GM19397 (cell line): ENCODE measurements at regions not wholly inside any gene's neighbourhood (a gene's known extent, or its start where the extent isn't known, plus 50 kb on each side); places are given as distances from the start of the nearest gene placed in this dataset.
"Not testable (repeated sequence)": the region's sequence is repeated elsewhere in the genome, so short reads cannot be mapped to it uniquely, and the experiment has no call there.

ENCODE experiments used
- ATAC-seq: cut with Tn5 transposase; IDR thresholded peaks from one replicate; pipeline ENCODE4 v1.9.1; 2021; ENCODE audit warnings: mild to moderate bottlenecking, moderate library complexity; ENCODE audit not compliant: unreplicated experiment

DNA sequence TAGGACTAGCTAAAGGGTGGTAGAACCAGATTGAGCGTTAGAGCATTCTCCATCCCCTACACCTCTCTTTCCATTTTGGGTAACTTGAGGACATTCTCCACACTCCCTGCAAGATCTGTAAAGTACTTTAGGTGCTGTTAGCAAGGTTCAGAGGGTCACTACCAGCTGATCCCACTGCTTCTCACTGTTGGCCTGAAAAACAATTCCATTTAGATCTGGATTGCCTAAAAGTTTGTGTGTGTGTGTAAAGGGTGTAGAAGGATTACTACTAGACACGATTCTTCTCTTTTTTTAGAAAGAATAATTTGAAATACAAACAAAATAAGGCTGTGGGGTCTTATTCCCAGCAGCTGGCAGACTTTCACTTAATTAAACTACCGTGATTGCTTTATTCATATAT is 95.1 kb upstream of the TMEM178A start:
- ATAC-seq, result no peak

- no peak for ATAC-seq
Observed at GRCh38 chr2:39571111-39571731, 94.5 kb upstream of the TMEM178A start.

DNA sequence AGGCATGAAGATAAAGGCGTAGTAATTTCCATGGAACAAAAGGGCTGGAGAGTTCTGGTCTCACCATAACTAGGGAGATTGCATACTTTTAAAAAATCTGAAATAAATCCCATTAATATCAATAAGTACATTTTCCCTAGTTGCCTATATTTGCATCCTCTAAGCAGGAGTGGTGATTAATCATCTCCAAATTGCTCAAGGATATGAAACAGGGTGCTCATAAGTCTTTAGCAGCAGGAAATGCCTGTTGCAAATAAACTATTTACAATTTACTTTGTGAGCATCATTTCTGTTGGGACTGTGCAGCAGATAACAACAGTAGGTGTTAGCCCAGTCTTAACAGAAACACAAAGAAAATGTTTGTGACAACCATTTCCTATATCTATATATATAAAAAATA is 92.4 kb upstream of the TMEM178A start:
- no peak for ATAC-seq

DNA sequence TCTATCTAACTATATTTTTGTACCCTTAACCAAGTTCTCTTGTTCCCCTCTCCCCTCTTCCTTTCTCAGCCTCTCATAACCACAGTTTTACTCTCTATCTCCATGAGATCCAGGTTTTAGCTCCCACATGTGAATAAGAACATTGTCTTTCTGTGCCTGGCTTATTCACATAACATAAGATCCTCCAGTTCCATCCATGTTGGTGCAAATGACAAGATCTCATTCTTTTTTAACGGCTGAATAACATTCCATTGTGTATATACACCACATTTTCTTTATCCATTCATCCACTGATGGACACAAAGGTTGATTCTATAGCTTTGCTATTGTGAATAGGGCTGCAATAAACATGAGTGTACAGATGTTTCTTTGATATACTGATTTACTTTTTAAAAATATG is 83.9 kb upstream of the TMEM178A start:
- ATAC-seq, result no peak

GRCh38 chr2:39583213-39583612 is 82.5 kb upstream of the TMEM178A start:
- no peak for ATAC-seq

GRCh38 chr2:39583781-39584180 is 81.9 kb upstream of the TMEM178A start:
- ATAC-seq, result no peak

DNA sequence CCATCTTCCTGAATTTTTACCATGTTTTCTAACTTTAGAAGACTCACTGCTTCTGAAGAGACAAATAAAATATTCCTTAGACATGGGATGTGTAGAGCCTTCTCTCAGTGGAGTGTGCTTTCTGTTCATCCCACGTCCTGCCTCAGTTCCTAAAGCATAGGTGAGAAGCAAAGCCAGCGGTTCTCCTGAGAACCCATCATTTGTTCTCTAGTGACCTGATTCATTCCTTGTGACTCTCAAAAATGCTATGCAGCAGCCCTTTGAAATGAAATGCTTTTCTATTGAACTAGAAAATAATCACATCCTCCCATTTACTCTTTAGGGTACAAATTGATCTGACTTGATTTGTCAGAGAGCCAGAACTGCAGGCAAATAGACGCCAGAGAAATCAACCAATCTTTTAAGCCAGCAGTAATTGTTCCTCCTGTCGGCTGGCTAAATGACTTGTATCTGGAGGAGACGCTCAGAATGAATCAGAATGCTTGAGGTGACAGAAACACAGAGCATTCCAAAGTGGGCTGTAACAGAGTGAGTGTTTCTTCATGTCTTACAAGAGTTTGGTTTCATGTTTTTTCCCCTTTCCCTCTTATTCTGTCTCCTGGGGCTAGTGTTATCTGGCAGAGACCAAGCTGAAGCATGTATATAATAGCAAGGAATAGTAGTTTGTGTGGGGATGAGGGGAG is 81.3 kb upstream of the TMEM178A start:
- no peak for ATAC-seq

DNA sequence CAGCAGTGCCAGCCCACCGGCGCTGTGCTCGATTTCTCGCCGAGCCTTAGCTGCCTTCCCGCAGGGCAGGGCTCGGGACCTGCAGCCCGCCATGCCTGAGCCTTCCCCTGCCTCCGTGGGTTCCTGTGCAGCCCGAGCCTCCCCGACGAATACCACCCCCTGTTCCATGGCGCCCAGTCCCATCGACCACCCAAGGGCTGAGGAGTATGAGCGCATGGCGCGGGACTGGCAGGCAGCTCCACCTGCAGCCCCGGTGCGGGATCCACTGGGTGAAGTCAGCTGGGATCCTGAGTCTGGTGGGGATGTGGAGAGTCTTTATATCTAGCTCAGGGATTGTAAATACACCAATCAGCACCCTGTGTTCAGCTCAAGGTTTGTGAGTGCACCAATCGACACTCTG is 80.2 kb upstream of the TMEM178A start:
- not testable (repeated sequence) for ATAC-seq

GRCh38 chr2:39587168-39587567 is 78.5 kb upstream of the TMEM178A start:
- ATAC-seq, result no peak

DNA sequence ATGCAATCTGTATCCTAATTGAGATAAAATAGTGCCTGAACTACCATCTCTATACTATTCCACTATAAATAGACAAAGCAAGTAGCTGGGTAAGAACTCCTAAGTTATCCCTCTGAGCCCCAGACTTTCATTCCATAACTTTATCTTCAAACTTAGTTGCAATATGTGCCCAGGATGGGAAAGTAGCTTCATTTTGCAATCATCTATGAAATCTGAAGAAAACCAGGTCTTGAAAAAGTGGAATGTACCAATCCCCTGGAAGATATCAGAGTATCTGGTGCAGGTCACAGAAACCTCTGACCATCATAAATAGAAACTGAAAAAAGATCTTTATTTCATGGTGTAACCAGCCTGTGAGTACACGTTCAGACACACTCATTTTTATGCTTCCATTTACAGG is 78.1 kb upstream of the TMEM178A start:
- no peak for ATAC-seq

DNA sequence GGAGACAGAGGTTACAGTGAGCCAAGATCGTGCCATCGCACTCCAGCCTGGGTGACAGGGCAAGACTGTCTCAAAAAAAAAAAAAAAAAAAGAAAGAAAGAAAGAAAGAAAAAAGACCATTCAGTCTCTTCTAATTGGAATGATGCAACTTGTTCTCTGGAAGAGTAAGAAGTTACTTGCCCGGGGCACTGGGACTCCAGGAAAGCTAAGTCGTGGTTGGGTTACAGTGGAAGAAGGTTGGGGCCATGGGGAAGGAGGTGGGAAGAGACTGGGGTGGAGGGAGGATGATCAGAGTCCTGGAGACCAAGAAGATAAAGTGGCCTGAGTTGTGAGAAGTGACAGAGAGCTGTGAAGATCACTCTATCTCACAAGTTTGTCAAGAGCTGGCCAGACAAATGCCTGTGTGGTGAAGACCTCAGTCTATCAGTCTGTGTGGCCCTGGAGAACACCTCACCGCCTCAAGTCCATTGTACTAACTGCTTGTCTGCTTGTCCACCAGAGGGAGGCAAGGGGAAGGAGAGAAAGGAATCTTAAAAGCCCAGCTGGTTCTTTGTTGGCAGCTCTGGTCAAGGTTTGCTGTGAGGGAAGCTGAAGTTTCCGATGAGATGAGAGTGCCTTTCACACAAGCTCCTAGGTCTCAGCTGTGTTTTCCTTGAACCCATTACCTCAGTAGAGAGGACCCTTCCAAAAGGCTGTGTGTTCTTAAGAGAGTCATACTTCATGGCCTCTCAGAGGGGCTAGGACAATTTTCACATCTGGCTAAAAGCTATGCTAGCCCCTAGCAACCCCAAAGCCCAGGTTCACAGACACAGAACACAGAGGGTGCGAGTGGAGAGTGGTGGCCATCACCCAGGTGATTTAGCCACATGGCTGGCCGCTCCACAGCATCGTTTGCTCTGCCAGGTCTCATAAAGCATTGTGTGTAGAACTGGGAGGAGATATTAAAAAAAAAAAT is 72.0 kb upstream of the TMEM178A start:
- no peak for ATAC-seq

GRCh38 chr2:39595116-39595515 is 70.6 kb upstream of the TMEM178A start:
- ATAC-seq, result no peak

- no peak for ATAC-seq
Observed at GRCh38 chr2:39597314-39597713, 68.4 kb upstream of the TMEM178A start.

- no peak for ATAC-seq
Observed at GRCh38 chr2:39602616-39603015, 63.1 kb upstream of the TMEM178A start.

DNA sequence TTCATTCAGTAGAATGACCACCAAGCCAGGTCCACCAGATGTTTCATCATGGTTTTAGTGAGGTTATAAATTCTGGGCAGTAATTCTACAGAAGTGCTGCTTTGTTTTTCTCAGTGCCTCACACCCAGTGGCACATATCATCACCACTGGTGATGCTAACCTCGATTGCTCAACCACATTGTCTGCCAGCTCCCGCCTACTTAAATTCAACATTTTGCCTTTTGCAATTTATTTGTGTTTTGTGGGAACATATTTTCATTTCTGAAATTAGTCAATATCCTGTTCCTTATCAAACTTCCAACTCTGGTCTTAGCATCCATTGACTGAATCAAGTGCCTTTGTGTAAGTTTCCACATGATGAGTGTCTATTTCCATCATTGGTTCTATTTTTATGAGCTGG is 62.3 kb upstream of the TMEM178A start:
- ATAC-seq, result no peak

- no peak for ATAC-seq
Observed at GRCh38 chr2:39604866-39605265, 60.9 kb upstream of the TMEM178A start.

DNA sequence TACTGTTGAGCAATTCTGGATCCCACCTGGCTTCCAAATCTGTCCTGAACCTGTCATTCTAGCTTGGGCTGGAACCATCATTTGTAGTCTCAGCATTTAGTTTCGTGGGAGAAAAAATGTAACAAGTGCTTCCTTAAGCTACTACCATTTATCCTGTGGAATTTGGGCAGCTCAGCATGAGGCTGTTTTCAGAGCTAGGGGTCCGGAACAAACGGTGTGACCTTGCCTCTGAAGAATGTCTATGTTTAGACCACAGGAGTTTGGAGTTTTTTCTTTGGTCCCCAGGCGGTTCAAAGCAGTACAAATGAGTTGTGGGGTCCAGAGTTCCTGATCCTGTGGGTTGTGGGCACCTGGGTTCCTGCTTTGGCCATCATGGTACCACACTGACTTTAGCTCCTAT is 59.1 kb upstream of the TMEM178A start:
- no peak for ATAC-seq

DNA sequence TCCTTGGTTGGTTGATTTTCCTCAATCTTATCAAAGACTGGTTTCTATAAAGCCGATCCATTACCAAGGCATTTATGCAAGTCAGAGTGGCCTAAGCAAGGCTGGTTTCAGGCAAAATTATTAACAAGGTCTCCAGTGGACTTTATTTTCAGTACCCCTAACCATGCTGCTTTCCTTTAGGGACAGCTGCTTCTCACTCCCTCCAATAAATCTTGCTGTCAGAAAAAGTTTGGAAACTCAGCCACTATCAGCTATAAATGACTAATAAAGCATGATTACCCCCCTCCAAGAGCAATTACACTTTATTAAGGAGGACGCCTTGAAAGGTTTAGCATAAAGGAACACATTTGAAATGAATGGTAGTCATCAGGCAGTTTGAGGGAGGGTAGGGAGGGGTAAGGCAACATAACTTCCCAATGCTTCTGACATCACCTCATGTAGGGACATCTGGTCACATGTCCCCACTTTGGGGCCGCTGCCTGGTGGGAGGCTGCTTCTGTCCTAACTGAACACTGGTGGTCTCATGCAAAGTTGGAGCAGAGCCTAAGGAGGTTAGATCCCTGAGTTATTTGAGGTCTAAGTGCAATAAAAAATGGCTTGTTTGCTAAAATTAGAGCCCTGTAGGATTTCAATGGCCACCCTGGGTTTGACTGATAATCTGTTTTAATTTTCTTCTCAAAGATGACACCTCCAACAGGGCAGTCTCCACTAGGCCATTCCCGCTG is 58.0 kb upstream of the TMEM178A start:
- ATAC-seq, result no peak

DNA sequence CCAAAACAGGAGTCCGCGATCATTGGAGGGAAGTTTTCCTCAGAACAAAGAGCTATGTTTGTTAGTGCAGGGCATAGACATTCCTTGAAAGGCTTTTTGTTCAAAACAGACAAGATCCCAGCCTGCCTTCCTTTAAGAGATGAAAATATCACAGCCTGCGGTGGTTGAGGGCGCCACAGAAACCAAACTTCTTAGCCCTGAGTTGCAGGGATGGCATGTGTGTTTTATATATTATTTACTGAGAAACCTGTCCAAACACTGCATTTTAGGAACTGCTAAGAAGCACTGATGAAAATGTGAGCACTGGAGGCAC is 57.5 kb upstream of the TMEM178A start:
- no peak for ATAC-seq

- no peak for ATAC-seq
Observed at GRCh38 chr2:39608686-39609441, 56.9 kb upstream of the TMEM178A start.

DNA sequence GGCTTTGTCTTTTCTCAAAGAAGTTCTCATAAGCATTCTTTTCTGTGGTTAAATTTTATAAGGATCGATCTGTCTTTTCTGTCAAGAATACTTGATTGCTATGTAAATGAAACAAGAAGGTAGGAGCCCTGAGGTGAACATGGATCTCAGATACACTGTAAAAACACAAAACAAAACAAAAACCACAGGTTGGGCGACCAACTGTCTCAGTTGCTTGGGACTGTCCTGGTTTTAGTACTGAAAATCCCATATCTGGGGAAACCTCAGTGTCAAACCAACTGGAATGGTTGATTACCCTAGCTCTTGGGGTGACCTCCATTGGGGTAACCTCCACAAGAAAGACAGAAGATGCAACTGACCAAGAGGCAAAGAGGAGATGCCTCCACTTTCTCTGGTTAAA is 55.8 kb upstream of the TMEM178A start:
- no peak for ATAC-seq
